ENCODE measurements at regions not wholly inside any gene's neighbourhood (a gene's known extent, or its start where the extent isn't known, plus 50 kb on each side); places are given as distances from the start of the nearest gene placed in this dataset.
A peak's percentile ranks its signal among the peaks of the same experiment; 100 is the strongest.

DNA sequence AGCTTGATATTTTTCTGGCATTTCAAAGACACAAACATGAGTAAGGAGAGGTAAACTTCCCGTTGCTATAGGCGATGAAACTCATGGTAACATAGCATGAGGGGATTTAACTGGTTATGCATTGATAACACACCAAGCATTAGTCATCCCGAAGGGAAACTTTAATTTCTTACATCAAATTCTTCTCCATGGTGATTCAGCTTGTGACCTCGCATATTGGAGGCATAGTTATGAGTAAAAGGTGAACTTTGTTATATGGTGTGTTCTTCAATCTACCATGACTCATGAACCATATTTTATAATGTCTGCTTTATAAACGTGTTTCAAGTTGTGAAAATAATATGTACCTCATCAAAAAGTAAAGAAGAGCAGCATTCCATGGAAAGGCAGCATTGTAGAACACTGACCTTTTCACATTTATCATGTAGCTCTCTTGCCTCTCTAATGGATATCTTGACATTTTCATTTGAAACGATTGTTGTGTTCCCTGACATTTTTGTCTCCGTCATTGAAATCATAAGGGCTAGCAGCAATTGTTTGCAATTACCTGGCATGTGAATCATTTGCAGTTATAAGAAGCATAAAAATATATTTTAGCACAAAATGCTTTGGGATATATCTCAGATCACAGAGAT is 491.8 kb downstream of the ANXA1 start:
- DNase-seq (ENCODE audit: low read depth): no peak

DNA sequence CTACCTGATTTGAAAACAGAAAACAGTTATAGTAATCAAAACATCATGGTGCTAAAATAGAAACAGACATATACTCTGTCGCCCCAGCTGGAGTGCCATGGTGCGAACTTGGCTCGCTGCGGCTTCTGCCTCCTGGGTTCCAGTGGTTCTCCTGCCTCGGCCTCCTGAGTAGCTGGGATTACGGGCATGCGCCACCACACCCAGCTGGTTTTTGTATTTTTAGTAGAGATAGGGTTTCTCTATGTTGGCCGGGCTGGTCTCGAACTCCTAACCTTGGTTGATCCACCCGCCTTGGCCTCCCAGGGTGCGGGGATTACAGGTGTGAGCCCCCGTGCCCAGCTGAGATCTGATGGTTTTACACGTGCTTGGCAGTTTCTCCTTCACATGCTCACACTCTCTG is 495.9 kb downstream of the ANXA1 start:
- no peak for DNase-seq (ENCODE audit: low read depth)

DNA sequence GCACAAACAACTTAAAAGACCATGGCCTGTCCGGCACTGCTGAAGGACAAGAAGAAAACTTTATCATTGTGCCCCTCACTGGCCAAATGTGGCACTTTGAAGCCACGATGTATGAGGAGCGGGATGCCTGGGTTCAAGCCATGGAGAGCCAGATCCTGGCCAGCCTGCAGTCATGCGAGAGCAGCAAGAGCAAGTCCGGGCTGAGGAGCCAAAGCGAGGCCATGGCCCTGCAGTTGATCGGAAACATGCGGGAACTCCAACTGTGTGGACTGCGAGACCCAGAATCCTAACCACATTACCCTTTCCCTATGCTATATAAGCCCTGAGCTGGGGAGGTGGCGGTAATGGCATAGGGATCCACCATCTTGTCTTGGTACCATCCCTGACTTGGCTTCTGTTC is 497.9 kb downstream of the ANXA1 start:
- no peak for DNase-seq (ENCODE audit: low read depth)

DNA sequence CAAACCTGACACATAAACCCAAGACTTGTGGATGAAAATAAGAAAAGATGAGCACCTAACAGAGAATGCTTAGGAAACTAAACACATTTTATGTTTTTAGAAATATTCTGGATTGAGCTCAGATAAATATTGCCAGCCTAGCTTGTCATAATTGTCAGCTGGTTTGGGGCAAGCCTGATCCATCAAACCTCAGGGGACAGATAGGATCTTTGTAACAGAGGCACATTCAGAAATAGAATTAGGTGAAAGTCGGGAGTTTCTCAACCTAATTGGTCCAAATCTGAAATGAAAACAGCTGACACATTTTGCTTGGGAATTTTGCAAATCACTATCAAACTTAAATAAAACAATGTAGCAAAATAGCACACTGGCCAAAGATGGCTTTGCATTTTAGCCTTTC is 503.7 kb downstream of the ANXA1 start:
- no peak for DNase-seq (ENCODE audit: low read depth)

DNA sequence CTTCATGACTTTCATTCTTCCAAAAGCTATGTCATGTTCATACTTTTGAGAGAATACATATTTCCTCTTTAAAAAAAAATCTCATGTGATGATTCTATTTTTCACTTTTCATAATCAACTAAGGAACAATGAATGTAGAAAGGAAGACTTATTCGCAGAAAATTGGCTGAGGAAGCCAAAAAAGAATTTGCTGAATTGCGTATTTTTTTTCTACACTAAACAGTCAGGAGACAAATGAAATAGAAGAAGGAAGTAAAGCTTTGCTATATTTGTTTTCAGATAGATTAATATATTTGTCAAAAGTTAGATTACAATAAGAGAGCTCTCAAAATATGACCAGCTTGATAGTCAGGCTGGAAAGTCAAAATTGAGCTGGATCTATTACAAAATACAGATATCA is 504.2 kb downstream of the ANXA1 start:
- DNase-seq (ENCODE audit: low read depth): no peak

DNA sequence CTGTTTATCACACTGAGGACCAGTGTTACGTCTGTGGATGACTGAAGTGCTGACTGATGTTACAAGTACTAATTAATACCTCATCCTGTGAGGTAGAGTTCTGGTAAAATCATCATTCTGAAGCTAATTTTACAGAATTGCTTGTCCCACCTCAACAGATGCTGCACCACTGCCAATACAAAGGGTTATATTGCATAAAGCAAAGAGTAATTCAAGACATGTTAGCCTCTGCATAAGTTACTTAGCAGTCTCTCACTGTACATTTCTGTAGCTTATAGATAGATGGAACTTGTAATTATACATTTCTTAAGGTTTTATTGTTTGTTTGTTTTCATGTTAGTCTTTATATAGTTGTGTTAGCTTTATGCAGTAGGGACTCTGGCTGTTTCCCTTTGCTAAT is 513.6 kb downstream of the ANXA1 start:
- no peak for DNase-seq (ENCODE audit: low read depth)

DNA sequence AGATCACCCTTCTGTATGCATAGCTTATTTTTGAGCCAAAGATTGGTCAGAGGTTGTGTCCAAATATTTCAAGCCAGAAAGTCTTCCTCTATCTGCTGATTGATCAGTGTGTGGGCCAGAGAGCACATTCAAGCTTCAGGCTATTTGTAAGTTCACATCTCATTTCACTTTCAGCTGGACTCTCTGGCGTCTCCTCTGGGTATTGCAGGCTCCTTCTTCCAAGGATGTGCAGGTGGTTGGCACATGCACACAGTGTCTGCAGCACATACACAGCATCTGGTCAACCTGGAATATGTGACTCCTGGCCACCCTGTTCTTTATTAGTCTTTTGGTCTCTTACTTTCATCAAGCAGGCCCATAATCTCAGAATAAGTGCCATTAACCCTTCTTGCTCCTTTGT is 516.1 kb downstream of the ANXA1 start:
- no peak for DNase-seq (ENCODE audit: low read depth)

DNA sequence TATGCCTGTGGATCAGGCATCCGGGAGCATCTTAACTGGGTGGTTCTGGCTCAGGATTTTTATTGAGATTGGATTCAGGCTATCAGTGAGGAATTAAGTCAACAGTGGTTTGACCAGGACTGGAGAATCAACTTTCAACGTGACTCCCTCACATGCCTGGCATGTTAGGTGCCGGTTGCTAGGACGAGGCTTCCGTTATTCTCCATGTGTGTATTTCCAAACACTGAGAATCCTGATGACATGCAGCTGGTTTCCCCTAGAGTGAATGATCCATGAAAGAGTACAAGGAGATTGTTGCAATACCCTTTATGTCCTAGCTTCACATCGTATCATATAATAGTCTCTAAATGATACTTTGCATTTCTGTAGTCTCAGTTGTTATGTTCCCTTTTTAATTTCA is 529.2 kb downstream of the ANXA1 start:
- DNase-seq (ENCODE audit: low read depth): no peak

DNA sequence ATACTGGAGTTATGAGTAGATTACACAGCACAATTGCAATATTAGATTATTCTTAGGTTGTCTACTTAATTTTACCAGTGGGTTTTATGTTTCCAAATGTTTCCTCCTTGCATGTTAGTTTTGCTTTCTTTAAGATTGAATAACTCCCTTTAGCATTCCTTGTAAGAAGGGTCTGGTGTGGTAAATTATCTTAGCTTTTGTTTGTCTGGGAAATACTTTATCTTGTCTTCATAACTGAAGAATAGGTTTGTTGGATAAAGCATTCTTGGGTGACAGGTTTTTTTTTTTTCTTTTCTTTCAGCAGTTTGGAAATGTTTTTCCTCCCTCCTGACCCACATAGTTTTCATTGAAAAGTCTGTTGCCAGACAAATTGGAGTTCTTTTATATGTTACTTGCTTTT is 531.1 kb downstream of the ANXA1 start:
- DNase-seq (ENCODE audit: low read depth): no peak

DNA sequence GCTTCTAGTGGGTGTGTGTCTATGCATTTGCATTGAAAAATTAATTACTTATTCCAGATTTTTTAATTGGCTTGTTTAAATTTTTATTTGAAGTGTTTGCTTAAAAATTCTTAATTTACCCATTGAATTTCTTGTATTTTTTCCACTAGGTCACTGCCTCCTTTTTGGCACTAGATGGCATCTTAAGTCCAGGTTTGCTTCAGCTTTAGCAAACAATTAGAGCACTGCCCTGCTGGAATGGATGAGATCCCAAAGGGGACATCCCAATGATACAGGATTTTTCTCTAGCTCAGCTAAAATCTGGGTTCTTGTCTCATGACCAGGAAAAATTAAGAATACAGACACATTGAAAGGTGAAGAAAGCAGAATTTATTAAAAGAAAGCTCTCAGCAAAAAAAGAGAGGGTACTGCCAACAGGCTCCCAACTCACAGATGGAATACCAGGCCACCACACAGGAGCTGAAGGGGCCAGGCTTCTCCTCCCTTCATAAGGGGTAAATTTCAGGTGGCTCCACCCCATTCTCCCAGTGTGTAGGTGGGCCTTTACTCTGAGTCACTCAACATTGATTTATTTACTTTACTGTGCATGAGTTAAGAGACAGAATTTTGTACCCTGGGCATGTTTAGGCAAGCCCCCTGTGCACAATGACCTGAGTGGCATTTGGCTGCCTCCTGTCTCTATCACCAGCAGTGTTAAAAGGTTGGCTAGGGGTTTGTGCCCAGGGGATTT is 532.4 kb downstream of the ANXA1 start:
- DNase-seq (ENCODE audit: low read depth): peak; percentile 10

DNA sequence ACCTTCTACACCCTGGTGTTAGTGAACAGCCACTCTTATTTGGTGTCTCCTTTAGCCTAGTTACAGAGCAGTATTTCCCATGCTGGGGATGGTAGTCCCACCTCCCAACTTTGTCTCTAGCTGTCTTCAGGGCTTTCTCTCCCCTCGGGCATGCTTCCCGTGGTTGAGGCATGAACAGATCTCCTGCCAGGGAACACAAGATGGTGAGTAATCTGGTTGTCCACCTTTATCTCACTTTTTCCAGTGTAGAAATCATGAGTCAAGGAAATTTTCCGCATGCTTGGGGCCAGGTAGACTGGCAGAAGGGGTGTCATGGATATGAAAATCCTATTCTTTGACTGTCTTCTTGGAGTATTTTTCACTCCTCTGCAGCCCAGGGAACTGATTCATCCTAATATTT is 532.9 kb downstream of the ANXA1 start:
- no peak for DNase-seq (ENCODE audit: low read depth)

DNA sequence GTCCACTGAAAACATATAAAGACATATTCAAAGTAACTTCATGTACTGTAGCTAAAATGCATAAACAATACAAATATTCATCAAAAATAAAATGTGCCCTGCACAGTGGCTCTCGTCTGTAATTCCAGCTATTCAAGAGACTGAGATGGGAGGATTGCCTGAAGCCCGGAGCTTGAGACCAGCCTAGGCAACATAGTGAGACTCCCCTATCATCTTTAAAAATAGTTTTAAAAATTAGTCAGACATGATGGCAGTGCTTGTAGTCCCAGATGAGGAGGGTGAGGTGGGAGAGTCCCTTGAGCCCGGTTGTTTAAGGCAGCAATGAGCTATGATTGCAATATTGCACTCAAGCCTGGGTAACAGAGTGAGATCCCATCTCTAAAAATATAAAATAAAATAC is 534.1 kb downstream of the ANXA1 start:
- DNase-seq (ENCODE audit: low read depth): no peak

DNA sequence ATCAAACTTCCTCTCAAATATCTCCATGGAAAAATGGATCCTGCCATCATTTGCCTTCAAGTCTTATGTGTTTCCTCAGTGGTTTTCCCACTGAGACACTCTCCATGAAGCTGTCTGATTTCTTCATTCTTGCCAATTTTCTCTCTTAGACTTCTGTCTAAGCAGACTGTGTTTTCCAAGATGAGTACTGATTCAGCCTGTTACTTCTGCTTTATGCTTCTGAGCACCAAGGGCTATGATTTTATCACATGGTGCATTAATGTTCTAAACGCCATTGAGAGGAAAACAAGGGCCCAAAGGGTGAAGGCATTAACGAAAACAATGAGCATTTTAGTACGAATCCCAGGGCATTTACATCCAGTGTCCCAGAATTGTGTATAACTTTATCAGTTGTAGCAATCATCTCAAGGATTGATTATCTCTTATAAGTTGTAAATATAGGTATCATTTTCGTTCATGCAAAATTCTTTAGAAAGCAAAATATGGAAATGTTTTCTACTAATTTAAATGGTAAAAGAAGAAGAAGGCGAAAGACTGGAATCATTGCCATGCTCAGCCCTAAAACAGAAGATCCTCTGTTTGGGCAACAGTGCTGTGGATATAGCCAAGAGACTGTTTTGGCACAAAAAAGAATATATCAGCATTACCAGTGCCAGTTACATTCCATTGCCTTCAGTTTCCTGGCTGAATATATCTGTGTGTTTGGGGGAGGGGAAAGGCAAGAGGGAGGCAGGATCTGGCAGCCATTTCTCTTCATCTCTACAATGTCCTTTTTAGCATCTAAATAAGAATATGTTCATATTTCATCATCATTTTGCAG is 537.6 kb downstream of the ANXA1 start:
- no peak for DNase-seq (ENCODE audit: low read depth)

DNA sequence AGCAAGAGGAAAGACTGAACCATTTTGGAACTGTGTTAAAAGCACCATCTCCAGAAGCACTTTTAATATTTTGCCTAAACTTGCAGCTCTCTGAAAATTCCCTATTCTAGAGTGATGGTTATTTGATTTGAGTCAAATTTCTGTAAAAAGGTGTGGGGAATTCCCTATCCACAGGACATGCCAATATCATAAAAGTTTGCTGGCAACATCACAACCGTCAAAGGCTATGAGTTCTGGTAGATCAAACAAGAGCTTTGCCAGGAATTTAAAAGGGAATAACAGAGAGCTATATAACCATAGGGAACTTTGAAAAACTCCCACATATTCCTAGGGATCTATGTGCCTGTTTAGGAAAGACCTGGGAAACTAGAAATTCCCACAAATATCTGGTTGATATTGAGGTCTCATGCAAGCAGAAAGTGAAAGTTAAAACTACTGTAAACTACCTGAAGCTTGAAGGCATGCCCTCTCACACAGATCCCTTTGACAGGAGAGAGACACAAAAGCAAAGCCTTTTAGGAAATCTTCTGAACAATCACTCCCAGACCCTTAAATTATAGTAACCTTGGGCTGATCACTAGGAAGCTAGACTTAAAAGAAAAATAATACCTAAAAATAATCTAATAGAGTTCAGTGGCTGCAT is 549.9 kb downstream of the ANXA1 start:
- DNase-seq (ENCODE audit: low read depth): no peak

DNA sequence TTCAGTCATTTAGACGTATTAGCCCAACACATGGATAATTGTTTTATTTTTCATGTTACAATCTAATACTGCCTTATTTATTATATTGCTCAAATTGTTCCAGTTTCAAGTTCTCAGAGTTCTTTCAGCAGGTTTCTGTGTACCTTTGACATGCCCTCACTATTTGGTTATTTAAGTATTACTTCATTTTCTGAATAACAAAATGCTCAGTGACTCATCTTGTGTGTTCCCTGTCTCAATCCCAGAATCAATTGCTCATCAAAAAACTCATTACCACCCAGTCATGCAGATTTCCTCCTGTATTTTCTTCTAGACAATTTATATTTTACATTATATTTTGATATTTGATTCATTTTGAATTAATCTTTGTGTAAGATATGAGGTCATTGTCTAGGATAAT is 562.6 kb downstream of the ANXA1 start:
- DNase-seq (ENCODE audit: low read depth): no peak

DNA sequence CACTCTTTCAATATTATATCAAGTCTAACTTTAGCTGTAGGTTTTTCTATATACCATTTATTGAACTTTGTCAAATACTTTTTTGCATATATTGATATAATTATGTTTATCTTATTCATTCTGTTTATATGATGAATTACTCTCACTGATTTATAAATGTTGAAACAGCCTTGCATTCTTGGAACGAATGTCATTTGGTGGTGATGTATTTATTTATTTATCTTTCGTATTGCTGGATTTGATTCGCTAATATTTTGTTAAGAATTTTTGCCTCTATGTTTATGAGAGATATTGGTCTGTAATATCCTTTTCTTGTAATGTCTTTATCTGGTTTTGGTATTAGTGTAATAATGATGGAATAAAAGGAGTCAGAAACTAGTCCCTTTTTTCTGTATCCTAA is 563.9 kb downstream of the ANXA1 start:
- no peak for DNase-seq (ENCODE audit: low read depth)

DNA sequence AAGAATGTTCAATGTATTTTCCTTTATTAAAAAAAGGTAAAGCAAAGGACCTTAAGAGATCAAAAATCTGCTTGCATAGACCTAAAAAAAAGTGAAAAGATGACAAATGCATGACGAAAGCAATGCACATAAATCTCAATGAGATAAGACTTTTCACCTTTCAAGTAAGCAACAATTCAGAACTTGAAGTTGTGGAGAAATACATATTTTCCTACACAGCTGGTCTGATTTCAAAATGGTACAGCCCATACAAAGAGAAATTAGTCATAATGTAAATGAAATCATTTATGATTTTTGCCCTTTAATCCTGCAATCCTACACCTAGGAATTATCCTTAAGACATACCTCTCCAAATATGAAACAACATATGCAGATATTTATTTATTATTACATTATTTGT is 568.0 kb downstream of the ANXA1 start:
- DNase-seq (ENCODE audit: low read depth): no peak

DNA sequence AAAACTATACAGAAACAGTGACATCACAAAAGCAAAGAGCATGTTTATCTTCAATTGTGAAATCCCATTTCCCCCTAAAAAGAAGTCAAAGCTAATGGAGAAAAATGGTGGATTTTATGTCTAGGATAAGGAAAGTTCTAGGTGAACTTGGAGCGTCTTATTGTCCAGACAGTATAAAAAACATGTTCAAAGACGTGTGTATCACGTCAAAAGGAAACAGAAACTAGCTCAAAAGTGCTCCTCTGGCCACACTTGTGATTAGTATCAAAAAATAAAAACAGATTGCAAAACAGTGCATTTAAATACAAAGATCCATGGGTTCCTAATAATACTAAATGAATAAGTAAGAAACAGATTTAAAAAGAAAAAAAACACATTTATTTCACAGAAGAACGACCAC is 568.9 kb downstream of the ANXA1 start:
- DNase-seq (ENCODE audit: low read depth): no peak

DNA sequence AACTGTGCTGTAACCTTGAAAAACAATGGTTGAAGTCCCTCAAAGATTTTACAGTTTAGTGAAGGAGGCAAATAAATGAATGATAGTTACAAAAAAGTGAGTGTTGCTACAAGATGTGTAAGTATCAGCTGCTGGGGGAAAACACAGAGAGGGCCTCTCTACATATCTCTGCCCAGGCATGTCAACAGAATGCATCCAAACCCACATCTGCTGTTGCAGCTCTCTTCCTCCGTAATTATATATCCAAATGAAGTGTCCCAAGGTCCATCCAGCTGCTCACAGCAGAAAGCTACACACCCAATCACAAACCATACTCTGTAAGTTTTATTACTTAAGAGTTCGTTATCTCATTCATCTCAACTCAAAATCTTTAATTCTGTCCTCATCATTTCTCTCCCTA is 584.6 kb downstream of the ANXA1 start:
- no peak for DNase-seq (ENCODE audit: low read depth)

DNA sequence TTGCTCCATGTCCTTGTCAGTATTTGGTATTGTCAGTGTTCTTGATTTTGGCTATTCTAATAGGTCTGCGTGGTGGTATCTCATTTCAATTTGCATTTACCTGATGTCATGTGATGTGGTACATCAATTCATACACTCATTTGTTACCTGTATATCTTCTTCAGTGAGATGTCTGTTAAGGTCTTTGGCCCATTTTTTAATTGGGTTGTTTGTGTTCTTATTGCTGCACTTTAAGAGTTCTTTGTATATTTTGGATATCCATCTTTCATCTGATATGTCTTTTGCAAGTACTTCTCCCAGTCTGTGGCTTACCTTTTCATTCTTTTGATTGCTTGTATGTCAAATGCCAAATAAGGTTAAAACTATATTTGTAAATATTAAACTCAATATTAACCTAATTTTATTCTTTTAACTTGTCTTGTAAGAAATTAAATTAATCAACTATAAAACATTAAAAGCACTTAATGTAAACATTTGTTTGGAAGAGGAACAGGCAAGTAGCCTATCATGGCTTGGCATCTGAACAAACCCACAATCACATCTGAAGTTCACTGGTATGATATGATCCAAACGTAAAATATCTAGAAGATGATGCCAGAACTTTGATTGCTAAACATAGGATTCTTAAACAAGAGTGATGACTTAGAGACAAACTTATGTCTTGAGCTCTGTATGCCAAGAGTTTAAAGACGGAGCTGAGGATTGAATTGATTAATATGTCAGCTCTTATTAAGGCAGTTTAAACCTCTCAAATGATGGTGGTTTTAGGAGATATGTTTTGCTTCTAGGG is 587.3 kb downstream of the ANXA1 start:
- DNase-seq (ENCODE audit: low read depth): no peak

DNA sequence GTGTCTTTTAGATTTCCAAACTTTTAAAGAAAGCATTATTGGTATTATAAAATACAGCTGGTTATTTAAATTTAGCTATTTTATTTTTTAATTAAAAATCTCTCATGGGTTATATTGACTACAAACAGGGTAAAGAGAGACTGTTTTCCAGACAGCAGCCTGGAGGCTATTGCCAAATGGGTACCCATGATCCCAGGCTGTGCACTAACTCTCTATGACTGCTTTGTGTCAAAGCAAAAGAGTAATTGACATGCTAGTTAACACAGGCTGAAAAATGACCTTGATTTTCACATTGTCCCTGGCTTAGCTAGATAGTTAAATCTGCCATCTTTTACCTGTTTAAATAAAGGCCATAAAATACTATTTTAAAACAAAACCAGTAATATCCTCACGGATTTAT is 589.7 kb downstream of the ANXA1 start:
- DNase-seq (ENCODE audit: low read depth): no peak

All from myocyte (in vitro differentiated cells).